RWPE1 (cell line): ENCODE measurements at regions not wholly inside any gene's neighbourhood (a gene's known extent, or its start where the extent isn't known, plus 50 kb on each side); places are given as distances from the start of the nearest gene placed in this dataset.

Experiments
- CTCF ChIA-PET: fragments of 350-600 bp; sonication (Branson Sonifier 250); formaldehyde crosslinking; extraction: SDS; loops from one replicate; lab custom pipeline; 2021; lab: Yijun Ruan, JAX
- POLR2A ChIA-PET: fragments of 400-600 bp; formaldehyde crosslinking; extraction: SDS; loops from one replicate; lab custom pipeline; 2020; ENCODE audit warnings: antibody characterized with exemption; ENCODE audit not compliant: low non-redundant PET; lab: Yijun Ruan, JAX
- DNase-seq: peaks from one replicate; pipeline ENCODE4 v3.0.0; 2012; ENCODE audit warnings: low spot score
- H3K27ac ChIP-seq: fragments of 450-650 bp; 2 replicates; pipeline ENCODE4 v1.5.1; 2017
- CTCF ChIP-seq: fragments of 450-650 bp; conservative IDR thresholded peaks from 2 replicates; pipeline ENCODE4 v1.5.1; 2017; ENCODE audit warnings: low read depth, mild to moderate bottlenecking

- DNase-seq, result no peak
- no peak for TF ChIP-seq CTCF
- ChIA-PET POLR2A (no interaction called here), CTCF (no interaction called here)
- no peak overlapping the region for H3K27ac ChIP-seq
Observed at GRCh38 chrX:74242050-74242449, 61.9 kb upstream of the ZCCHC13 start.

- no peak for DNase-seq
- CTCF ChIA-PET, result no interaction called here
- TF ChIP-seq CTCF, result no peak
- POLR2A ChIA-PET, result no interaction called here
- H3K27ac ChIP-seq, result no peak overlapping the region
Observed at GRCh38 chrX:74238771-74239170, 65.2 kb upstream of the ZCCHC13 start.

- no peak for DNase-seq
- no peak overlapping the region for H3K27ac ChIP-seq
- ChIA-PET CTCF (no interaction called here), POLR2A (no interaction called here)
- TF ChIP-seq CTCF, result no peak
Observed at GRCh38 chrX:74234818-74235217, 69.2 kb upstream of the ZCCHC13 start.

GRCh38 chrX:74232859-74233258, 71.1 kb upstream of the ZCCHC13 start:
- no peak overlapping the region for H3K27ac ChIP-seq
- DNase-seq, result no peak
- POLR2A ChIA-PET, result no interaction called here
- TF ChIP-seq CTCF, result no peak
- CTCF ChIA-PET, result interaction anchor here (0.6 kb wide), 1 partner anchor 1345 kb away, joined by 5 read pairs; no protein-coding TSS in a partner anchor

- TF ChIP-seq CTCF, result no peak
Observed at GRCh38 chrX:74231625-74232024, 72.4 kb upstream of the ZCCHC13 start.

GRCh38 chrX:74230094-74230493, 73.9 kb upstream of the ZCCHC13 start:
- no peak overlapping the region for H3K27ac ChIP-seq
- no peak for DNase-seq
- ChIA-PET POLR2A (no interaction called here), CTCF (no interaction called here)
- no peak for TF ChIP-seq CTCF

More at GRCh38 chrX:74231625-74232024, 72.4 kb upstream of the ZCCHC13 start:
- CTCF ChIA-PET, result no interaction called here
- POLR2A ChIA-PET, result no interaction called here
- no peak overlapping the region for H3K27ac ChIP-seq
- no peak for DNase-seq

GRCh38 chrX:74225111-74225510, 78.9 kb upstream of the ZCCHC13 start:
- no peak for DNase-seq
- no peak overlapping the region for H3K27ac ChIP-seq
- TF ChIP-seq CTCF, result no peak
- POLR2A ChIA-PET, result no interaction called here
- CTCF ChIA-PET, result no interaction called here
